Right lobe of liver (tissue), 6 donors: ENCODE measurements at regions not wholly inside any gene's neighbourhood (a gene's known extent, or its start where the extent isn't known, plus 50 kb on each side); places are given as distances from the start of the nearest gene placed in this dataset.

Experiments used
- ATAC-seq, 4 donors: fragments of 200-7000 bp; cut with Tn5 transposase; one replicate each; pipeline ENCODE4 v1.9.1; 2020; ENCODE audit warnings: mild to moderate bottlenecking in 4 of 4, moderate library complexity in 4 of 4
- DNase-seq, 3 donors: peaks; one replicate each; pipeline ENCODE4 v3.0.0-alpha.2; 2020
- H3K27ac ChIP-seq, 3 donors: fragments of 200-600 bp; one replicate each; pipeline ENCODE4 v1.8.0; 2022
- H3K27me3 ChIP-seq, 2 donors: fragments of 200-600 bp; one replicate each; pipeline ENCODE4 v1.8.0; 2022
- H3K36me3 ChIP-seq, 4 donors: fragments of 200-600 bp; sonication (generic) in 1 of 4; one replicate each; pipeline versions ENCODE4 v1.5.1 to v1.8.0; 2017 to 2022; ENCODE audit warnings: control low read depth in 1 of 4
- H3K4me1 ChIP-seq, 4 donors: fragments of 200-600 bp; sonication (generic) in 1 of 4; one replicate each; pipeline versions ENCODE4 v1.5.1 to v1.8.0; 2017 to 2022; ENCODE audit warnings: control low read depth in 1 of 4
- H3K4me3 ChIP-seq, 3 donors: fragments of 200-600 bp; one replicate each; pipeline ENCODE4 v1.8.0; 2022
- H3K9me3 ChIP-seq, 4 donors: fragments of 200-600 bp; sonication (generic) in 1 of 4; one replicate each; pipeline versions ENCODE4 v1.5.1 to v1.8.0; 2017 to 2022; ENCODE audit warnings: control low read depth in 1 of 4
- POLR2A ChIP-seq: fragments of 450-650 bp; IDR thresholded peaks from one replicate; pipeline ENCODE4 v1.6.1; 2017; ENCODE audit warnings: antibody characterized with exemption, mild to moderate bottlenecking
- WGBS: methylation state at CpG from one replicate; pipeline ENCODE4 v1.1.6; 2018; ENCODE audit warnings: low coverage, low lambda C conversion rate; ENCODE audit not compliant: insufficient coverage; ENCODE audit errors: missing lambda C conversion rate; 5-methylcytosine and 5-hydroxymethylcytosine counted together
- intact Hi-C, 2 donors: fragments of 100-400 bp; cut with DNase I; formaldehyde crosslinking; loops; one replicate each; pipeline versions ENCODE4 v1.11.2 to v1.14.1; 2022
- TF ChIP-seq, protein P1 (sequence below), 4 donors: fragments of 200-600 bp in 3 of 4; fragments of 450-650 bp in 1 of 4; IDR thresholded peaks; one replicate each; pipeline versions ENCODE4 v1.5.1 to v1.8.0; 2016 to 2022; ENCODE audit warnings: antibody characterized with exemption in 4 of 4, mild to moderate bottlenecking in 2 of 4
- donor health status: DM: no; HTN: yes; CAD: no.
- donor health status: DM: no; HTN: no; CAD: no.
- donor health status: DM: no; HTN: no; CAD: no.
- donor health status: DM: no; HTN: yes; CAD: no.
- donor health status: DM: no; HTN: yes; CAD: no.

GRCh38 chr5:173522518-173522917 lies 93.9 kb downstream of the BOD1 start:
- intact Hi-C loops = no loop called here
- Histone ChIP-seq H3K27me3 (no peaks in the 10 kb centered on the region), H3K9me3 (no peaks in the 10 kb centered on the region), H3K4me3 (no peak overlapping the region), H3K4me1 (no peaks in the 10 kb centered on the region), H3K27ac (no peak overlapping the region), H3K36me3 (no peaks in the 10 kb centered on the region)
- TF ChIP-seq, protein P1, sequence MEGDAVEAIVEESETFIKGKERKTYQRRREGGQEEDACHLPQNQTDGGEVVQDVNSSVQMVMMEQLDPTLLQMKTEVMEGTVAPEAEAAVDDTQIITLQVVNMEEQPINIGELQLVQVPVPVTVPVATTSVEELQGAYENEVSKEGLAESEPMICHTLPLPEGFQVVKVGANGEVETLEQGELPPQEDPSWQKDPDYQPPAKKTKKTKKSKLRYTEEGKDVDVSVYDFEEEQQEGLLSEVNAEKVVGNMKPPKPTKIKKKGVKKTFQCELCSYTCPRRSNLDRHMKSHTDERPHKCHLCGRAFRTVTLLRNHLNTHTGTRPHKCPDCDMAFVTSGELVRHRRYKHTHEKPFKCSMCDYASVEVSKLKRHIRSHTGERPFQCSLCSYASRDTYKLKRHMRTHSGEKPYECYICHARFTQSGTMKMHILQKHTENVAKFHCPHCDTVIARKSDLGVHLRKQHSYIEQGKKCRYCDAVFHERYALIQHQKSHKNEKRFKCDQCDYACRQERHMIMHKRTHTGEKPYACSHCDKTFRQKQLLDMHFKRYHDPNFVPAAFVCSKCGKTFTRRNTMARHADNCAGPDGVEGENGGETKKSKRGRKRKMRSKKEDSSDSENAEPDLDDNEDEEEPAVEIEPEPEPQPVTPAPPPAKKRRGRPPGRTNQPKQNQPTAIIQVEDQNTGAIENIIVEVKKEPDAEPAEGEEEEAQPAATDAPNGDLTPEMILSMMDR (IDR thresholded peaks at IDR 0.05) = no peak
- TF ChIP-seq POLR2A = no peak
- no peak for DNase-seq
- 50% methylated on average over 1 of the region's 1 CpG for WGBS
- no peak for ATAC-seq

DNA sequence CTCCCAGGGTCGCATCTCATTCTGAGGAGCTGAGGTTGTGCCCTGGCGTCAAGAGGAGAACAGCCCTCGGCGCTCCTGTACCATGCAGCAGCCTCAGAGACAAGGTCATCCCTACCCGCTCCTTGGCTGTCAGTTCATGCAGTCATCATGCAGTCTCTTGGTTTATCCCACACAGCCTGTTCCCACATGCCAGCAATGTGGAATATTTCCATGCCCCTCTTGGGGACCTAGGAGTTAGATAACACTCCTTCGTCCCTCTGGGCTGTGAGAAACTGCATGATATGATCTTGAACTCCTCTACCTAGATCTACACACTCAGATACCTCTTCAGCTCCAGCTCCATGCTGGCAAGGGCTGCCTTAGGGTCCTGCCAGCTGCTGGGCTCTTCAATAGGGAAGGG lies 97.6 kb downstream of the BOD1 start:
- ATAC-seq = no peak

GRCh38 chr5:173517648-173518047 lies 98.8 kb downstream of the BOD1 start:
- H3K36me3 ChIP-seq = no peaks in the 10 kb centered on the region
- WGBS = 43% methylated on average over 3 of the region's 3 CpGs

More for the DNA sequence above, 97.6 kb downstream of the BOD1 start:
- no peak overlapping the region for H3K4me3 ChIP-seq
- DNase-seq = no peak
- intact Hi-C loops = no loop called here
- WGBS = 73% methylated on average over 6 of the region's 6 CpGs
- no peaks in the 10 kb centered on the region for H3K4me1 ChIP-seq
- H3K27me3 ChIP-seq = no peaks in the 10 kb centered on the region
- no peaks in the 10 kb centered on the region for H3K9me3 ChIP-seq
- no peaks in the 10 kb centered on the region for H3K36me3 ChIP-seq
- no peak overlapping the region for H3K27ac ChIP-seq
- TF ChIP-seq POLR2A = no peak

DNA sequence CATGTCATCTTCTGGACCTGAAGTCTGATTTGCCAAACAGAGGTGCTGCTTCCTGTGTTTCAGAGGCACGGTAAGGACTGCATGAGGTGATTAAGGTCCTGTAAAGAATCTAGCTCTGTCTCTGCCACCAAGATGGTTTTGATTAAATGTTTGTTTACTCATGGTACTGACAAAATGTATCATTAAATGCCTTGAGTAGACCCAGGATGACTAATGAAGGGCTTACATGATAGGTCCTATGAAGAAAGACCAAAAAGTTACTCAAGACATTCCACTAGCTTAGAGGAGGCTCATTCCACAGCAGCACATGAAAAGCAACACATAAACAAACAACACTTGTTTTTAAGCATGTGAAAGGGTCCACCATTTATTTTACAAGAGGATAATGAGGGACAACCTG lies 100.9 kb downstream of the BOD1 start:
- DNase-seq (no peak), ATAC-seq (no peak)
- Histone ChIP-seq H3K9me3 (no peaks in the 10 kb centered on the region), H3K4me1 (no peaks in the 10 kb centered on the region), H3K27me3 (no peaks in the 10 kb centered on the region), H3K36me3 (no peaks in the 10 kb centered on the region), H3K4me3 (no peak overlapping the region), H3K27ac (no peak overlapping the region)
- WGBS = 20% methylated on average over 1 of the region's 1 CpG
- intact Hi-C loops = no loop called here
- TF ChIP-seq, protein P1 (IDR thresholded peaks at IDR 0.05) = no peak
- TF ChIP-seq POLR2A = no peak

More at GRCh38 chr5:173517648-173518047, 98.8 kb downstream of the BOD1 start:
- no peak for ATAC-seq
- TF ChIP-seq POLR2A = no peak
- TF ChIP-seq, protein P1 (IDR thresholded peaks at IDR 0.05) = no peak
- intact Hi-C loops = no loop called here
- no peaks in the 10 kb centered on the region for H3K4me1 ChIP-seq
- no peaks in the 10 kb centered on the region for H3K27me3 ChIP-seq
- H3K9me3 ChIP-seq = no peaks in the 10 kb centered on the region
- H3K4me3 ChIP-seq = no peak overlapping the region
- H3K27ac ChIP-seq = no peak overlapping the region
- no peak for DNase-seq

GRCh38 chr5:173514661-173515060 lies 101.8 kb downstream of the BOD1 start:
- Histone ChIP-seq H3K27ac (no peak overlapping the region), H3K9me3 (no peaks in the 10 kb centered on the region), H3K36me3 (no peaks in the 10 kb centered on the region), H3K27me3 (no peaks in the 10 kb centered on the region), H3K4me1 (no peaks in the 10 kb centered on the region), H3K4me3 (no peak overlapping the region)
- intact Hi-C loops = no loop called here
- 45% methylated on average over 2 of the region's 2 CpGs for WGBS
- DNase-seq (no peak), ATAC-seq (no peak)
- TF ChIP-seq, protein P1 (IDR thresholded peaks at IDR 0.05) = no peak
- TF ChIP-seq POLR2A = no peak
